ENCODE measurements at regions not wholly inside any gene's neighbourhood (a gene's known extent, or its start where the extent isn't known, plus 50 kb on each side); places are given as distances from the start of the nearest gene placed in this dataset.

DNA sequence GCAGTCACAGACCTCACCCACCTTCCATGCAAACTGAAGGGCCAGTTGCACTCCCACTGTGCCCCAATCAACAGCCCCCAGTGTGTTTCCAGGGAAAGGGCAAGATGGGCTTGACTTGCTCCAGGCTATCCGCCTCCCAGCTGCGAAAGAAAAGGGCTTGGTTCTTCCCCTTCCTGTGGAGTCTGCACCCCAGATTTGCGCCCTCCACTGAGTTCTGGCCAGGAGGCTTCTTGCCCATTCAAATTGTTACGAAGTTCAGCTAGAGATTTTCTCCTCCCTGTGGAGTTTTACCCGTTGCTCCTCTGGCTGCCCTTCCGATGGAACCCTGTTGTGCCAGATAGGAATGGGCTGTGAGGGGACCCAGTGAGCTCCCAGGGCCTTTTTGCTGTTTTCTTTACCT lies 1096.9 kb upstream of the ALCAM start:
- no peak for DNase-seq (ENCODE audit: extremely low spot score)
- POLR2A ChIA-PET = no interaction called here
- TF ChIP-seq HDGF (IDR thresholded peaks at IDR 0.05; ENCODE audit: borderline replicate concordance) (no peak), SUZ12 (IDR thresholded peaks at IDR 0.05) (no peak), ELF4 (IDR thresholded peaks at IDR 0.05) (no peak), NFRKB (IDR thresholded peaks at IDR 0.05) (no peak)
- CTCF ChIA-PET = interaction anchor here (0.6 kb wide), 1 partner anchor 972 kb away, joined by 4 read pairs; no protein-coding TSS in a partner anchor

GRCh38 chr3:104273046-104273649 lies 1093.6 kb upstream of the ALCAM start:
- peak; percentile 12 for DNase-seq (ENCODE audit: extremely low spot score)
- ChIA-PET CTCF (interaction anchor here (0.5 to 0.9 kb wide), 4 partner anchors 11 to 487 kb away, joined by 3 to 4 read pairs (median 4); no protein-coding TSS in a partner anchor), POLR2A (no interaction called here)
- TF ChIP-seq HDGF (IDR thresholded peaks at IDR 0.05; ENCODE audit: borderline replicate concordance) = no peak
- TF ChIP-seq FOXM1 (IDR thresholded peaks at IDR 0.05; ENCODE audit: borderline replicate concordance) = no peak
- TF ChIP-seq ZNF384 (IDR thresholded peaks at IDR 0.05) = no peak
- no peak for TF ChIP-seq LEF1 (IDR thresholded peaks at IDR 0.05; ENCODE audit: borderline replicate concordance)
- no peak for TF ChIP-seq ARNT (IDR thresholded peaks at IDR 0.05)
- TF ChIP-seq FOXK2 (IDR thresholded peaks at IDR 0.05) = no peak
- TF ChIP-seq L3MBTL2 (conservative IDR thresholded peaks at IDR 0.05) = no peak
- TF ChIP-seq BHLHE40 (IDR thresholded peaks at IDR 0.05; ENCODE audit: borderline replicate concordance) = no peak
- no peak for TF ChIP-seq FOXA1 (IDR thresholded peaks at IDR 0.05)

GRCh38 chr3:104275199-104275598 lies 1091.5 kb upstream of the ALCAM start:
- no peak for DNase-seq (ENCODE audit: extremely low spot score)
- ChIA-PET CTCF (no interaction called here), POLR2A (no interaction called here)
- no peak for TF ChIP-seq LEF1 (IDR thresholded peaks at IDR 0.05; ENCODE audit: borderline replicate concordance)
- no peak for TF ChIP-seq NFRKB (IDR thresholded peaks at IDR 0.05)
- TF ChIP-seq L3MBTL2 (conservative IDR thresholded peaks at IDR 0.05) = no peak
- no peak for TF ChIP-seq ARNT (IDR thresholded peaks at IDR 0.05)
- TF ChIP-seq PKNOX1 (IDR thresholded peaks at IDR 0.05) = no peak
- TF ChIP-seq FOXK2 (IDR thresholded peaks at IDR 0.05) = no peak
- no peak for TF ChIP-seq SP1 (IDR thresholded peaks at IDR 0.05)
- no peak for TF ChIP-seq ELF4 (IDR thresholded peaks at IDR 0.05)
- no peak for TF ChIP-seq ZNF384 (IDR thresholded peaks at IDR 0.05)
- TF ChIP-seq HDGF (IDR thresholded peaks at IDR 0.05; ENCODE audit: borderline replicate concordance) = no peak
- TF ChIP-seq TARDBP (IDR thresholded peaks at IDR 0.05) = no peak
- TF ChIP-seq CTBP1 (IDR thresholded peaks at IDR 0.05; ENCODE audit: borderline replicate concordance) = no peak
- no peak for TF ChIP-seq SUZ12 (IDR thresholded peaks at IDR 0.05)
- no peak for TF ChIP-seq FOXA1 (IDR thresholded peaks at IDR 0.05)

GRCh38 chr3:104279617-104280016 lies 1087.1 kb upstream of the ALCAM start:
- TF ChIP-seq HDGF (IDR thresholded peaks at IDR 0.05; ENCODE audit: borderline replicate concordance) (no peak), FOXK2 (IDR thresholded peaks at IDR 0.05) (no peak), CTBP1 (IDR thresholded peaks at IDR 0.05; ENCODE audit: borderline replicate concordance) (no peak), ZNF384 (IDR thresholded peaks at IDR 0.05) (no peak), NFRKB (IDR thresholded peaks at IDR 0.05) (no peak)
- no peak for DNase-seq (ENCODE audit: extremely low spot score)
- POLR2A ChIA-PET = no interaction called here
- CTCF ChIA-PET = no interaction called here

- TF ChIP-seq NFRKB (IDR thresholded peaks at IDR 0.05) (no peak), L3MBTL2 (conservative IDR thresholded peaks at IDR 0.05) (no peak), SUZ12 (IDR thresholded peaks at IDR 0.05) (no peak), FOXK2 (IDR thresholded peaks at IDR 0.05) (no peak), SP1 (IDR thresholded peaks at IDR 0.05) (no peak), CTBP1 (IDR thresholded peaks at IDR 0.05; ENCODE audit: borderline replicate concordance) (no peak), PKNOX1 (IDR thresholded peaks at IDR 0.05) (no peak), ARNT (IDR thresholded peaks at IDR 0.05) (no peak), HDGF (IDR thresholded peaks at IDR 0.05; ENCODE audit: borderline replicate concordance) (no peak), FOXM1 (IDR thresholded peaks at IDR 0.05; ENCODE audit: borderline replicate concordance) (no peak), TARDBP (IDR thresholded peaks at IDR 0.05) (no peak), FOXA1 (IDR thresholded peaks at IDR 0.05) (no peak), BHLHE40 (IDR thresholded peaks at IDR 0.05; ENCODE audit: borderline replicate concordance) (no peak), ELF4 (IDR thresholded peaks at IDR 0.05) (no peak), ZNF384 (IDR thresholded peaks at IDR 0.05) (no peak), LEF1 (IDR thresholded peaks at IDR 0.05; ENCODE audit: borderline replicate concordance) (no peak)
- ChIA-PET CTCF (no interaction called here), POLR2A (no interaction called here)
- DNase-seq (ENCODE audit: extremely low spot score) = no peak
Observed at GRCh38 chr3:104281713-104282112, 1085.0 kb upstream of the ALCAM start.

DNA sequence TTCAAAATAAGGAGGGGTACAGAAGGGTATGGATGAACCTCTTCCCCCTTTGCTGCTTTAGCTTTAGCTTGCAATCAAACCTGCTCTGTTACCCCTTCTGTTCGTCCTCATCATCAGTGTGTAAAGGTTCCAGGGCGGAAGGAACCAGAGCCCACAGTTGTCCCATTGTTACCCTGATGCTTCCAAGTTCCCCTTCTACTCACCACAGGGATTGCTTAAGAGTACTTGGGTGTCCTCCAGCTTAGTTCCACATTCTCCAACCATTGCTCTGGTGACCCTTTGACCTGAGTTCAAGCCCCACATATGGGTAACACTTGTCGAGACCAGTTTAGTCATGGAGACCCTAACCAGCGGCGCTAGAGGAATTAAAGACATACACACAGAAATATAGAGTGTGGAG lies 1080.1 kb upstream of the ALCAM start:
- POLR2A ChIA-PET = no interaction called here
- CTCF ChIA-PET = no interaction called here
- DNase-seq (ENCODE audit: extremely low spot score) = no peak
- TF ChIP-seq L3MBTL2 (conservative IDR thresholded peaks at IDR 0.05) (no peak), ARNT (IDR thresholded peaks at IDR 0.05) (no peak), PKNOX1 (IDR thresholded peaks at IDR 0.05) (no peak), BHLHE40 (IDR thresholded peaks at IDR 0.05; ENCODE audit: borderline replicate concordance) (no peak), FOXM1 (IDR thresholded peaks at IDR 0.05; ENCODE audit: borderline replicate concordance) (no peak), LEF1 (IDR thresholded peaks at IDR 0.05; ENCODE audit: borderline replicate concordance) (no peak)

DNA sequence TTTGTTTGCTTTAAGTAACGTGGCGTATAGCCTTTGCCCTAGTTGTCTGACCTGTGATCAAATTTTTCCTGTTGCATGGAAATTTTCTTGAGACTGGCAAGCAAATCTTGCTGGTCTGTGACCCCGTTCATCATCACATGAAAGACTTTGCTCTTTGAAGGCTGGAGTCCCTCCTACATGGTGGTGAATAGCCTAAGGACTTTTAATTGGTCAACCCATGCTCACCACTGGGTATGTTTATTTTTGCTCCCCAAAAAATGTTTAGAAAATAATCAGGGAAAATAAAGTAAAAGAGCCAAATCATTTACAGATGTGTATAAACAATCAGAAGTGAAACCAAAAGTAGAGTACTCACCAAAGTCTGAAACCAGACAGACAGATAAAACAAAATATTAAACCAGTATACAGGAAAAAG lies 1075.3 kb upstream of the ALCAM start:
- ChIA-PET POLR2A (no interaction called here), CTCF (no interaction called here)
- TF ChIP-seq SP1 (IDR thresholded peaks at IDR 0.05) = no peak
- no peak for TF ChIP-seq ELF4 (IDR thresholded peaks at IDR 0.05)
- TF ChIP-seq CTBP1 (IDR thresholded peaks at IDR 0.05; ENCODE audit: borderline replicate concordance) = no peak
- TF ChIP-seq FOXA1 (IDR thresholded peaks at IDR 0.05) = no peak
- TF ChIP-seq L3MBTL2 (conservative IDR thresholded peaks at IDR 0.05) = no peak
- TF ChIP-seq BHLHE40 (IDR thresholded peaks at IDR 0.05; ENCODE audit: borderline replicate concordance) = no peak
- no peak for TF ChIP-seq HDGF (IDR thresholded peaks at IDR 0.05; ENCODE audit: borderline replicate concordance)
- no peak for TF ChIP-seq PKNOX1 (IDR thresholded peaks at IDR 0.05)
- no peak for TF ChIP-seq FOXK2 (IDR thresholded peaks at IDR 0.05)
- TF ChIP-seq FOXM1 (IDR thresholded peaks at IDR 0.05; ENCODE audit: borderline replicate concordance) = no peak
- no peak for DNase-seq (ENCODE audit: extremely low spot score)

All from HEK293T (cell line).